ENCODE measurements at regions not wholly inside any gene's neighbourhood (a gene's known extent, or its start where the extent isn't known, plus 50 kb on each side); places are given as distances from the start of the nearest gene placed in this dataset.

DNA sequence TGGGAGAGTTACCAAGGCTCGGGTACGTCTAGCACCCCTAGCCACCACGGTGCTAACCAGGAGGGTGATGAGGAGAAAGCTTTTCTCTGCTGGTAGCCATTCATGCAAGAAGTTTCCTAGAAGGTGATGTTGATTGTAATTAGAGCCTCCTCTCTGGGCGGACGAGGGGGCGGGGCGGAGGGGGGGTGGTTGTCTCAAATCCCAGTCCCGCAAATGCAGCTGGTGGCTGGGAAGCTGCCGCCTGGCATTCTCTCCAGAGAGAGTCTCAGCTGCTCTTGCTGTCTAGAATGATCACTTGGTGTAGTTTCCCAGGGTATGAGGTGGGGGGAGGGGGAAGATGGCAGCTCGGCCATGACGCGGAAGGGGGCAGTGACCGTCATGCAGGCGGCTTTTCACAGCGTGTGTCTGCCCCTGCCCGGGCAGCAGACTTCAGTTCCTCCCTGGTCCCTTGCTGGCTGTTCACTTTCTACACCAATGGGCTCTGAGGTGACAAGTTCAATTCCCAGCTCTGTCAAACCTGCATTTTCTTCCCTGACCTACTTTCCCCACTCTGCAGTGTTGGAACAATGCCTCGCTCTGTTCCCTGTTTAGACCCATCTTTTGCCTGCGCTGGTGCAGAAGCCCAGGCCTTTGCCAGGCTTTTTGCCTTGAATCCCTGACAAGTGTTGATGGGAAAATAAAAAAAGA is 61.5 kb upstream of the KLF7 start:
- Histone ChIP-seq H3K27ac (peak overlapping the region; percentile 44 to 46), H3K4me1 (peaks cover 0 to 64% of the 10 kb centered on the region in 2 donors)
- DNase-seq (ENCODE audit: low spot score): no peak

DNA sequence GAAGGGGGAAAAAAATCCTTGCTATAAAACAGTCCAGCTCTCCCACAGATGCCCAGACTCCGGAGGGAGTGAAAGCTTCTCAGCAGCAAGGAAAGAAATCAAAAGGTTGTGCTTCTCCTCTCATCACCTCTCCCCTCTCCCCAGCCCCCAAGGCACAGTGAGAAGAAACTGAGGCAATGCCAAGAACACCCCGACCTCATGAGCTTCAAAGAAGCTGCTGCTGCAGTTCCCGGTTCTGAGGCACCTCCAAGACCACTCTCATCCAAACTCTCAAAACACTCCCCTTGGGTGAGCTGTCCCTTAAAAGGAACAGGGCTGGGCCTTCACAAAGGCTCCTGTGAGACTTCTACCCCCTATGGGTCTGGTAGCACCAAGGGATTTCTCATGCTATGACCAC is 62.0 kb upstream of the KLF7 start:
- peak overlapping the region; percentile 3 to 30 for H3K4me3 ChIP-seq
- peaks cover 0 to 64% of the 10 kb centered on the region in 2 donors for H3K4me1 ChIP-seq
- H3K27ac ChIP-seq: peak overlapping the region; percentile 44 to 46
- H3K27me3 ChIP-seq: no peaks in the 10 kb centered on the region
- DNase-seq (ENCODE audit: low spot score): no peak
- no peaks in the 10 kb centered on the region for H3K36me3 ChIP-seq
- TF ChIP-seq, protein P1, sequence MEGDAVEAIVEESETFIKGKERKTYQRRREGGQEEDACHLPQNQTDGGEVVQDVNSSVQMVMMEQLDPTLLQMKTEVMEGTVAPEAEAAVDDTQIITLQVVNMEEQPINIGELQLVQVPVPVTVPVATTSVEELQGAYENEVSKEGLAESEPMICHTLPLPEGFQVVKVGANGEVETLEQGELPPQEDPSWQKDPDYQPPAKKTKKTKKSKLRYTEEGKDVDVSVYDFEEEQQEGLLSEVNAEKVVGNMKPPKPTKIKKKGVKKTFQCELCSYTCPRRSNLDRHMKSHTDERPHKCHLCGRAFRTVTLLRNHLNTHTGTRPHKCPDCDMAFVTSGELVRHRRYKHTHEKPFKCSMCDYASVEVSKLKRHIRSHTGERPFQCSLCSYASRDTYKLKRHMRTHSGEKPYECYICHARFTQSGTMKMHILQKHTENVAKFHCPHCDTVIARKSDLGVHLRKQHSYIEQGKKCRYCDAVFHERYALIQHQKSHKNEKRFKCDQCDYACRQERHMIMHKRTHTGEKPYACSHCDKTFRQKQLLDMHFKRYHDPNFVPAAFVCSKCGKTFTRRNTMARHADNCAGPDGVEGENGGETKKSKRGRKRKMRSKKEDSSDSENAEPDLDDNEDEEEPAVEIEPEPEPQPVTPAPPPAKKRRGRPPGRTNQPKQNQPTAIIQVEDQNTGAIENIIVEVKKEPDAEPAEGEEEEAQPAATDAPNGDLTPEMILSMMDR (IDR thresholded peaks at IDR 0.05): no peak
- H3K9me3 ChIP-seq: no peaks in the 10 kb centered on the region

More for the DNA sequence above, 61.5 kb upstream of the KLF7 start:
- TF ChIP-seq, protein P1 (IDR thresholded peaks at IDR 0.05): no peak
- no peaks in the 10 kb centered on the region for H3K9me3 ChIP-seq
- no peaks in the 10 kb centered on the region for H3K36me3 ChIP-seq
- peak overlapping the region; percentile 3 to 30 for H3K4me3 ChIP-seq
- H3K27me3 ChIP-seq: no peaks in the 10 kb centered on the region

DNA sequence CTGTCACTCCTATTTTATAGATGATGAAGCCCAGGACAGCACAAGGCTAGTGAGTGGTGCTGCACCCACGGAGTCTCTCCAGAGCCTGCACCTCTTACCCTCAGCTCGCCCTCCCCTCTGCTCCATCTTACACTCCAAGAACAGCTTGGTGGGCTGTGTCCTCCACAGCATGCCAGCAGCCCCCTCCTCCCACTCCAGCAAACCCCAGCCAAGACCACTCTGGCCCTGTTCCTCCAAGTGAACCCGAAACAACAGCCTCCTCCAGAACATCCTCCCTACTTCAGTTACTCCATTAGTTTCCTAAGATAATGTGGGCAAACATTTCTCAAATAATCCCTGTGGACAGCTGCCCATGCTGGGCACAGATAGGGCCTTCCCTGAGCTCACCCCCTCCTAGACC is 62.7 kb upstream of the KLF7 start:
- no peaks in the 10 kb centered on the region for H3K9me3 ChIP-seq
- no peak overlapping the region for H3K27ac ChIP-seq
- DNase-seq (ENCODE audit: low spot score): no peak
- H3K27me3 ChIP-seq: no peaks in the 10 kb centered on the region
- H3K36me3 ChIP-seq: no peaks in the 10 kb centered on the region
- TF ChIP-seq, protein P1 (IDR thresholded peaks at IDR 0.05): no peak
- no peak overlapping the region for H3K4me3 ChIP-seq
- H3K4me1 ChIP-seq: peaks cover 0 to 64% of the 10 kb centered on the region in 2 donors

DNA sequence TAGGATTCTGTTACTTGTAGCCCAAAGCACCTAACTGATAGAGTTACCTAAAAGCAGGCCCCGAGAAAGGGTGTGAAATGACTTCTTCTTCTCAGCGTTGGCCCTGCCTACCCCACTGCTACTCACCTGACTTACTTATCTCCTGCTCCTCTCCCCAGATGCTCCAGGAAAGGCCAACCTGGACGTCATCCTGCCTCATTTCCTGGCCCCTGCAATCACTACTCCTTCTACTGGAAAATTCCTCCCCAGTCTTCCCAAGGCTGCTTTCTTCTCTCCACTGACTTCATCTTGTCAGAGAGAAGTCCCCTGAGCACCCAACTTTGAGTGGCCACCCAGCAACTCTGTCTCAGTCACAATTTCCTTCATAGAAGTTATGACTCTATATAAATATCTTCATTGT is 63.4 kb upstream of the KLF7 start:
- Histone ChIP-seq H3K9me3 (no peaks in the 10 kb centered on the region), H3K27ac (no peak overlapping the region), H3K36me3 (no peaks in the 10 kb centered on the region), H3K4me1 (peaks cover 0 to 63% of the 10 kb centered on the region in 2 donors), H3K27me3 (no peaks in the 10 kb centered on the region), H3K4me3 (no peak overlapping the region)
- DNase-seq (ENCODE audit: low spot score): no peak
- TF ChIP-seq, protein P1 (IDR thresholded peaks at IDR 0.05): no peak

DNA sequence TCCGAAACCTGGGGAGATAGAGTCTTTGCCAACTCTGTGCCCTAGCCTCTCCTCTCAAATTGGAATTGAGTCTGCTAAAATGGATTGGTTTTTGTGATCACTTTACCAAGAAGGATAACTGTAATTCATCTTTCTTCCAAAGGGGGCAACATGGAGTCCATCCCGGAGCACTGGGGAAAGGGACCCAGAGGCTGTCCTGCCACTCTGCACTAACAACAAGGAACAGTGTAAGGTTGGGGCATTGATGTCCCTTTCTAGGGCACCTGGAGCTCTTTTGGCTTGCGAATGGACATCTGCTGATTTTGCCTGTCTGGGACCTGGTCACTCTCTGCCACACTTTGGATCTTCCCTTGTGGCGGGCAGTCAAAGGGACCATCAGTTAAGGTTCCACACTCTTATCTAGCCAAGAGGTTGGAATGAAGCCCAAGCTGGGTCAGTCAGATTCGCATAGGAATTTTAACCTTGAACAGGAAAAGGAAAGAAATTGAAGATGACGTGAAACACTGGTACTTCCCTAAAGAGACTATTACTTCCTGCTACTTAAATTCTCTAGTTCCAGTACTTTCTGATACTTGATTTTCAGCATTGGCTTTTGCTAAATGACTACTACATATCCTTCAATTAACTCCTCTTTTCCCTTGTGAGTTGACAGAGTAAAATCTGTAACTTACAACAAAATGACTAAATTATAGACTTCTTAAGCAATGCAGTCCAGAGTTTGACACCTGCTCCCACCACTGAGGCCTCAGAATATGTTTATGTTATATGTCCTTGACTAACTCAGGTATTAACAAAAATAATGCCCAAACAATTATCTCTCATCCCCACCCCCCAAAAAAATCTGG is 64.7 kb upstream of the KLF7 start:
- no peaks in the 10 kb centered on the region for H3K9me3 ChIP-seq
- TF ChIP-seq, protein P1 (IDR thresholded peaks at IDR 0.05): peak; percentile 67 to 72
- H3K27ac ChIP-seq: no peak overlapping the region
- H3K27me3 ChIP-seq: no peaks in the 10 kb centered on the region
- H3K4me1 ChIP-seq: peaks cover 0 to 52% of the 10 kb centered on the region in 2 donors
- H3K4me3 ChIP-seq: no peak overlapping the region
- no peak for DNase-seq (ENCODE audit: low spot score)
- no peaks in the 10 kb centered on the region for H3K36me3 ChIP-seq

All from right atrium auricular region (tissue), 2 donors.